Liver (tissue), 3 donors: ENCODE measurements at regions not wholly inside any gene's neighbourhood (a gene's known extent, or its start where the extent isn't known, plus 50 kb on each side); places are given as distances from the start of the nearest gene placed in this dataset.

Experiments used
- EGR1 ChIP-seq, 2 donors: IDR thresholded peaks; 2 replicates each; pipeline ENCODE4 v1.6.1; 2016 to 2018; ENCODE audit warnings: antibody characterized with exemption in 2 of 2, low read depth in 2 of 2
- FOXA1 ChIP-seq: IDR thresholded peaks from 2 replicates; pipeline ENCODE4 v1.6.1; 2016; ENCODE audit warnings: antibody characterized with exemption
- GABPA ChIP-seq, 2 donors: IDR thresholded peaks in 1 of 2; conservative IDR thresholded peaks in 1 of 2; 2 replicates each; pipeline ENCODE4 v1.6.1; 2016; ENCODE audit warnings: antibody characterized with exemption in 2 of 2, mild to moderate bottlenecking in 1 of 2, moderate library complexity in 1 of 2
- HNF4A ChIP-seq, 2 donors: conservative IDR thresholded peaks; 2 replicates each; pipeline ENCODE4 v1.6.1; 2016; ENCODE audit warnings: antibody characterized with exemption in 2 of 2, mild to moderate bottlenecking in 2 of 2
- MAX ChIP-seq: IDR thresholded peaks from 2 replicates; pipeline ENCODE4 v1.6.1; 2016; ENCODE audit warnings: antibody characterized with exemption
- RAD21 ChIP-seq, 2 donors: IDR thresholded peaks; 2 replicates each; pipeline ENCODE4 v1.6.1; 2016; ENCODE audit warnings: antibody characterized with exemption in 2 of 2, mild to moderate bottlenecking in 2 of 2
- RXRA ChIP-seq, 2 donors: IDR thresholded peaks; 2 replicates each; pipeline ENCODE4 v1.6.1; 2017 to 2018; ENCODE audit warnings: antibody characterized with exemption in 2 of 2, mild to moderate bottlenecking in 1 of 2
- SP1 ChIP-seq: IDR thresholded peaks from 2 replicates; pipeline ENCODE4 v1.6.1; 2018; ENCODE audit warnings: antibody characterized with exemption, mild to moderate bottlenecking
- TAF1 ChIP-seq: conservative IDR thresholded peaks from 2 replicates; pipeline ENCODE4 v1.6.1; 2016; ENCODE audit warnings: antibody characterized with exemption, mild to moderate bottlenecking
- YY1 ChIP-seq: IDR thresholded peaks from 2 replicates; pipeline ENCODE4 v1.6.1; 2016; ENCODE audit warnings: antibody characterized with exemption, mild to moderate bottlenecking
- TF ChIP-seq, protein P1 (sequence below): fragments of 150-350 bp; IDR thresholded peaks from 2 replicates; pipeline ENCODE4 v1.5.1; 2017; ENCODE audit warnings: improper control_type of control experiment, low read depth, low read length; ENCODE audit not compliant: missing input control
- TF ChIP-seq, protein P2 (sequence below): IDR thresholded peaks from 2 replicates; pipeline ENCODE4 v1.6.1; 2016; ENCODE audit warnings: antibody characterized with exemption
- TF ChIP-seq, protein P3 (sequence below): IDR thresholded peaks from 2 replicates; pipeline ENCODE4 v1.6.1; 2016; ENCODE audit warnings: antibody characterized with exemption, mild to moderate bottlenecking
- donor health status: healthy.
- donor health status: healthy.

- TF ChIP-seq, protein P1, sequence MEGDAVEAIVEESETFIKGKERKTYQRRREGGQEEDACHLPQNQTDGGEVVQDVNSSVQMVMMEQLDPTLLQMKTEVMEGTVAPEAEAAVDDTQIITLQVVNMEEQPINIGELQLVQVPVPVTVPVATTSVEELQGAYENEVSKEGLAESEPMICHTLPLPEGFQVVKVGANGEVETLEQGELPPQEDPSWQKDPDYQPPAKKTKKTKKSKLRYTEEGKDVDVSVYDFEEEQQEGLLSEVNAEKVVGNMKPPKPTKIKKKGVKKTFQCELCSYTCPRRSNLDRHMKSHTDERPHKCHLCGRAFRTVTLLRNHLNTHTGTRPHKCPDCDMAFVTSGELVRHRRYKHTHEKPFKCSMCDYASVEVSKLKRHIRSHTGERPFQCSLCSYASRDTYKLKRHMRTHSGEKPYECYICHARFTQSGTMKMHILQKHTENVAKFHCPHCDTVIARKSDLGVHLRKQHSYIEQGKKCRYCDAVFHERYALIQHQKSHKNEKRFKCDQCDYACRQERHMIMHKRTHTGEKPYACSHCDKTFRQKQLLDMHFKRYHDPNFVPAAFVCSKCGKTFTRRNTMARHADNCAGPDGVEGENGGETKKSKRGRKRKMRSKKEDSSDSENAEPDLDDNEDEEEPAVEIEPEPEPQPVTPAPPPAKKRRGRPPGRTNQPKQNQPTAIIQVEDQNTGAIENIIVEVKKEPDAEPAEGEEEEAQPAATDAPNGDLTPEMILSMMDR, result no peak
- TF ChIP-seq, protein P2, sequence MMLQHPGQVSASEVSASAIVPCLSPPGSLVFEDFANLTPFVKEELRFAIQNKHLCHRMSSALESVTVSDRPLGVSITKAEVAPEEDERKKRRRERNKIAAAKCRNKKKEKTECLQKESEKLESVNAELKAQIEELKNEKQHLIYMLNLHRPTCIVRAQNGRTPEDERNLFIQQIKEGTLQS, result no peak
- TF ChIP-seq SP1 (no peak), RXRA (IDR thresholded peaks at IDR 0.05) (no peak), MAX (no peak), GABPA (IDR thresholded peaks at IDR 0.05 in 1 of 2, conservative IDR thresholded peaks at IDR 0.05 in 1 of 2) (no peak), EGR1 (IDR thresholded peaks at IDR 0.05; ENCODE audit: low read depth in 2 of 2) (no peak), RAD21 (IDR thresholded peaks at IDR 0.05) (no peak), FOXA1 (no peak), TAF1 (no peak), HNF4A (conservative IDR thresholded peaks at IDR 0.05) (no peak), YY1 (no peak)
- TF ChIP-seq, protein P3, sequence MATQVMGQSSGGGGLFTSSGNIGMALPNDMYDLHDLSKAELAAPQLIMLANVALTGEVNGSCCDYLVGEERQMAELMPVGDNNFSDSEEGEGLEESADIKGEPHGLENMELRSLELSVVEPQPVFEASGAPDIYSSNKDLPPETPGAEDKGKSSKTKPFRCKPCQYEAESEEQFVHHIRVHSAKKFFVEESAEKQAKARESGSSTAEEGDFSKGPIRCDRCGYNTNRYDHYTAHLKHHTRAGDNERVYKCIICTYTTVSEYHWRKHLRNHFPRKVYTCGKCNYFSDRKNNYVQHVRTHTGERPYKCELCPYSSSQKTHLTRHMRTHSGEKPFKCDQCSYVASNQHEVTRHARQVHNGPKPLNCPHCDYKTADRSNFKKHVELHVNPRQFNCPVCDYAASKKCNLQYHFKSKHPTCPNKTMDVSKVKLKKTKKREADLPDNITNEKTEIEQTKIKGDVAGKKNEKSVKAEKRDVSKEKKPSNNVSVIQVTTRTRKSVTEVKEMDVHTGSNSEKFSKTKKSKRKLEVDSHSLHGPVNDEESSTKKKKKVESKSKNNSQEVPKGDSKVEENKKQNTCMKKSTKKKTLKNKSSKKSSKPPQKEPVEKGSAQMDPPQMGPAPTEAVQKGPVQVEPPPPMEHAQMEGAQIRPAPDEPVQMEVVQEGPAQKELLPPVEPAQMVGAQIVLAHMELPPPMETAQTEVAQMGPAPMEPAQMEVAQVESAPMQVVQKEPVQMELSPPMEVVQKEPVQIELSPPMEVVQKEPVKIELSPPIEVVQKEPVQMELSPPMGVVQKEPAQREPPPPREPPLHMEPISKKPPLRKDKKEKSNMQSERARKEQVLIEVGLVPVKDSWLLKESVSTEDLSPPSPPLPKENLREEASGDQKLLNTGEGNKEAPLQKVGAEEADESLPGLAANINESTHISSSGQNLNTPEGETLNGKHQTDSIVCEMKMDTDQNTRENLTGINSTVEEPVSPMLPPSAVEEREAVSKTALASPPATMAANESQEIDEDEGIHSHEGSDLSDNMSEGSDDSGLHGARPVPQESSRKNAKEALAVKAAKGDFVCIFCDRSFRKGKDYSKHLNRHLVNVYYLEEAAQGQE, result no peak
Observed at GRCh38 chr6:21414065-21414464, 179.5 kb upstream of the SOX4 start.
